ENCODE measurements at regions not wholly inside any gene's neighbourhood (a gene's known extent, or its start where the extent isn't known, plus 50 kb on each side); places are given as distances from the start of the nearest gene placed in this dataset.

GRCh38 chr9:91119679-91120078 lies 242.0 kb downstream of the AUH start (continued):
- TF ChIP-seq FOXJ3 (CRISPR knock-in tag; IDR thresholded peaks at IDR 0.05) = no peak
- no peak for TF ChIP-seq NFIC (IDR thresholded peaks at IDR 0.05; ENCODE audit: borderline replicate concordance)
- no peak for TF ChIP-seq NRF1 (IDR thresholded peaks at IDR 0.05; ENCODE audit: low read depth, low read length)
- TF ChIP-seq, protein P1, sequence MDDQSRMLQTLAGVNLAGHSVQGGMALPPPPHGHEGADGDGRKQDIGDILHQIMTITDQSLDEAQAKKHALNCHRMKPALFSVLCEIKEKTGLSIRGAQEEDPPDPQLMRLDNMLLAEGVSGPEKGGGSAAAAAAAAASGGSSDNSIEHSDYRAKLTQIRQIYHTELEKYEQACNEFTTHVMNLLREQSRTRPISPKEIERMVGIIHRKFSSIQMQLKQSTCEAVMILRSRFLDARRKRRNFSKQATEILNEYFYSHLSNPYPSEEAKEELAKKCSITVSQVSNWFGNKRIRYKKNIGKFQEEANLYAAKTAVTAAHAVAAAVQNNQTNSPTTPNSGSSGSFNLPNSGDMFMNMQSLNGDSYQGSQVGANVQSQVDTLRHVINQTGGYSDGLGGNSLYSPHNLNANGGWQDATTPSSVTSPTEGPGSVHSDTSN (IDR thresholded peaks at IDR 0.05) = no peak
- no peak for TF ChIP-seq CHD2 (IDR thresholded peaks at IDR 0.05; ENCODE audit: low read length, partially characterized antibody)
- TF ChIP-seq SIN3A (IDR thresholded peaks at IDR 0.05; ENCODE audit: borderline replicate concordance, low read depth, low read length) = no peak
- TF ChIP-seq MAX (IDR thresholded peaks at IDR 0.05; ENCODE audit: low read depth) = no peak
- TF ChIP-seq RFX5 (IDR thresholded peaks at IDR 0.05; ENCODE audit: low read length) = no peak
- no peak for TF ChIP-seq GABPA (IDR thresholded peaks at IDR 0.05; ENCODE audit: low read depth)
- TF ChIP-seq FOXM1 (IDR thresholded peaks at IDR 0.05; ENCODE audit: low read depth) = no peak
- TF ChIP-seq TAF1 (IDR thresholded peaks at IDR 0.05; ENCODE audit: borderline replicate concordance, low read depth, low read length) = no peak
- no peak for TF ChIP-seq CTCF (IDR thresholded peaks at IDR 0.05)

GRCh38 chr9:91120200-91120599 lies 241.5 kb downstream of the AUH start:
- Histone ChIP-seq H3K4me2 (no peak overlapping the region), H3K27ac (ENCODE audit: low read depth in 2 of 2, low read length in 1 of 2) (peak overlapping the region in 1 of 2 experiments; percentile 30; a peak in 1 of 4 replicates), H2AFZ (ENCODE audit: low read depth) (no peak overlapping the region; the same call in 1 of the 2 replicates), H3K4me1 (ENCODE audit: control insufficient read depth in 1 of 2, insufficient read depth in 2 of 2, low read depth in 1 of 2, low read length in 1 of 2) (peaks cover 0 to 6% of the 10 kb centered on the region in 2 experiments; a peak in 2 of 4 replicates), H3K9ac (no peak overlapping the region), H3K36me3 (replicated peaks in 1 of 2; ENCODE audit: control insufficient read depth in 1 of 2, insufficient read depth in 2 of 2, low read length in 1 of 2) (no peaks in the 10 kb centered on the region), H3K4me3 (ENCODE audit: low read depth in 2 of 2, low read length in 1 of 2) (no peak overlapping the region), H3K27me3 (ENCODE audit: insufficient read depth) (no peaks in the 10 kb centered on the region), H3K9me3 (no peaks in the 10 kb centered on the region), H3K79me2 (ENCODE audit: insufficient read depth) (no peaks in the 10 kb centered on the region), H4K20me1 (ENCODE audit: insufficient read depth) (no peaks in the 10 kb centered on the region), H3K9me2 (no peaks in the 10 kb centered on the region), H3F3A (replicated peaks; ENCODE audit: insufficient read depth) (peaks cover 6% of the 10 kb centered on the region)
- no peak for TF ChIP-seq GATA2 (CRISPR knock-in tag; IDR thresholded peaks at IDR 0.05)
- TF ChIP-seq, protein P1 (IDR thresholded peaks at IDR 0.05) = no peak
- TF ChIP-seq USF1 (IDR thresholded peaks at IDR 0.05; ENCODE audit: borderline replicate concordance, low read depth) = no peak
- TF ChIP-seq FOSL2 (IDR thresholded peaks at IDR 0.05; ENCODE audit: borderline replicate concordance, low read depth) = no peak
- TF ChIP-seq NRF1 (IDR thresholded peaks at IDR 0.05; ENCODE audit: low read depth, low read length) = no peak
- TF ChIP-seq FOXJ3 (CRISPR knock-in tag; IDR thresholded peaks at IDR 0.05) = no peak
- TF ChIP-seq IRF3 (IDR thresholded peaks at IDR 0.05; ENCODE audit: low read depth, low read length) = no peak
- POLR2A ChIA-PET = no interaction called here
- CTCF ChIA-PET = no interaction called here
- DNase-seq = no peak
